PC-9 (cell line): ENCODE measurements at regions not wholly inside any gene's neighbourhood (a gene's known extent, or its start where the extent isn't known, plus 50 kb on each side); places are given as distances from the start of the nearest gene placed in this dataset.

ENCODE experiments used
- BruUV-seq: library from RNA; stranded (reverse); fragments of 400-500 nt; replicated peaks from 2 replicates; lab custom pipeline; 2021; lab: Mats Ljungman, UMichigan
- CTCF ChIA-PET: fragments of 300-600 bp; sonication (Branson Sonifier 250); formaldehyde crosslinking; loops from one replicate; lab custom pipeline; 2022; ENCODE audit warnings: antibody characterized with exemption; lab: Charles Lee
- POLR2A ChIA-PET: fragments of 300-600 bp; sonication (Branson Sonifier 250); formaldehyde crosslinking; loops from one replicate; lab custom pipeline; 2022; ENCODE audit warnings: antibody characterized with exemption; ENCODE audit not compliant: unreplicated experiment; lab: Charles Lee
- DNase-seq, 2 experiments: peaks; one replicate each; pipeline versions ENCODE4 v3.0.0 to v3.0.0-alpha.2; 2015 to 2022; ENCODE audit warnings: mixed read lengths in 1 of 2
- H2AFZ ChIP-seq: fragments of 200-600 bp; sonication (generic); 2 replicates; pipeline ENCODE4 v1.8.1; 2017; ENCODE audit warnings: antibody characterized with exemption
- H3F3A ChIP-seq: fragments of 200-600 bp; sonication (generic); 2 replicates; pipeline ENCODE4 v1.8.1; 2017; ENCODE audit warnings: antibody characterized with exemption, mild to moderate bottlenecking, low read depth; ENCODE audit not compliant: insufficient read depth
- H3K27ac ChIP-seq: fragments of 200-600 bp; sonication (generic); 2 replicates; pipeline ENCODE4 v1.6.1; 2016; ENCODE audit warnings: mixed run types
- H3K27me3 ChIP-seq: fragments of 200-600 bp; sonication (generic); 2 replicates; pipeline ENCODE4 v1.6.1; 2016; ENCODE audit warnings: low read depth, mixed run types; ENCODE audit not compliant: insufficient read depth
- H3K36me3 ChIP-seq: fragments of 200-600 bp; sonication (generic); 2 replicates; pipeline ENCODE4 v1.6.1; 2016; ENCODE audit warnings: low read depth, mixed run types
- H3K4me1 ChIP-seq: fragments of 200-600 bp; sonication (generic); replicated peaks from 2 replicates; pipeline ENCODE4 v1.6.1; 2016; ENCODE audit warnings: mixed run types; ENCODE audit not compliant: insufficient read depth
- H3K4me2 ChIP-seq: fragments of 200-600 bp; sonication (generic); 2 replicates; pipeline ENCODE4 v1.6.1; 2017; ENCODE audit warnings: mixed run types
- H3K4me3 ChIP-seq: fragments of 200-600 bp; sonication (generic); 2 replicates; pipeline ENCODE4 v1.6.1; 2016; ENCODE audit warnings: mixed run types
- H3K79me2 ChIP-seq: fragments of 200-600 bp; sonication (generic); 2 replicates; pipeline ENCODE4 v1.6.1; 2017; ENCODE audit warnings: low read depth, mixed run types
- H3K9me2 ChIP-seq: fragments of 200-600 bp; sonication (generic); 2 replicates; pipeline ENCODE4 v1.8.1; 2017; ENCODE audit warnings: mild to moderate bottlenecking; ENCODE audit not compliant: insufficient read depth
- H3K9me3 ChIP-seq: fragments of 200-600 bp; sonication (generic); 2 replicates; pipeline ENCODE4 v1.8.1; 2016; ENCODE audit warnings: low read depth; ENCODE audit not compliant: insufficient read depth
- H4K20me1 ChIP-seq: fragments of 200-600 bp; sonication (generic); 2 replicates; pipeline ENCODE4 v1.8.1; 2017; ENCODE audit not compliant: insufficient read depth
- CTCF ChIP-seq: fragments of 200-600 bp; sonication (generic); conservative IDR thresholded peaks from 2 replicates; pipeline ENCODE4 v1.6.1; 2017; ENCODE audit warnings: mixed run types, antibody characterized with exemption, mild to moderate bottlenecking, moderate library complexity
- EZH2 ChIP-seq: fragments of 200-600 bp; sonication (generic); IDR thresholded peaks from 2 replicates; pipeline ENCODE4 v1.8.0; 2017; ENCODE audit warnings: antibody characterized with exemption, low read depth
- intact Hi-C: fragments of 100-400 bp; cut with micrococcal nuclease; formaldehyde crosslinking; loops from one replicate; pipeline ENCODE4 v1.10.0; 2022; ENCODE audit not compliant: unreplicated experiment

GRCh38 chr7:41899823-41900433, 197.0 kb upstream of the INHBA start:
- CTCF ChIA-PET, result no interaction called here

GRCh38 chr7:41893656-41894055, 190.8 kb upstream of the INHBA start:
- H2AFZ ChIP-seq, result no peak overlapping the region
- H3K9me3 ChIP-seq, result no peaks in the 10 kb centered on the region
- H3K4me2 ChIP-seq, result no peak overlapping the region
- H3K27ac ChIP-seq, result no peak overlapping the region
- H4K20me1 ChIP-seq, result no peaks in the 10 kb centered on the region
- intact Hi-C loops, result no loop called here
- no peaks in the 10 kb centered on the region for H3F3A ChIP-seq
- DNase-seq, result no peak
- H3K4me1 ChIP-seq, result no peaks in the 10 kb centered on the region
- no TSS peak for BruUV-seq
- no peak overlapping the region for H3K4me3 ChIP-seq
- ChIA-PET POLR2A (no interaction called here), CTCF (no interaction called here)
- TF ChIP-seq CTCF, result no peak
- no peak for TF ChIP-seq EZH2
- H3K79me2 ChIP-seq, result no peaks in the 10 kb centered on the region
- H3K36me3 ChIP-seq, result no peaks in the 10 kb centered on the region
- no peaks in the 10 kb centered on the region for H3K27me3 ChIP-seq
- H3K9me2 ChIP-seq, result no peaks in the 10 kb centered on the region

More at GRCh38 chr7:41899823-41900433, 197.0 kb upstream of the INHBA start:
- POLR2A ChIA-PET, result no interaction called here
- Histone ChIP-seq H3K9me2 (no peaks in the 10 kb centered on the region), H3K79me2 (no peaks in the 10 kb centered on the region), H3K4me3 (no peak overlapping the region), H3K4me1 (no peaks in the 10 kb centered on the region), H2AFZ (no peak overlapping the region), H3K36me3 (no peaks in the 10 kb centered on the region), H4K20me1 (no peaks in the 10 kb centered on the region), H3F3A (no peaks in the 10 kb centered on the region), H3K27ac (no peak overlapping the region), H3K27me3 (no peaks in the 10 kb centered on the region), H3K4me2 (no peak overlapping the region), H3K9me3 (no peaks in the 10 kb centered on the region; the same call in 1 of the 2 replicates)
- TF ChIP-seq EZH2, result no peak
- no peak for TF ChIP-seq CTCF
- intact Hi-C loops, result no loop called here
- peak in 1 of 2 experiments; percentile 22 for DNase-seq
- BruUV-seq, result no TSS peak

- BruUV-seq, result no TSS peak
- CTCF ChIA-PET, result no interaction called here
- H3K4me3 ChIP-seq, result no peak overlapping the region
- no peaks in the 10 kb centered on the region for H3K9me2 ChIP-seq
- H3K36me3 ChIP-seq, result no peaks in the 10 kb centered on the region
- TF ChIP-seq CTCF (no peak; the same call in 1 of the 2 replicates), EZH2 (no peak)
- no peaks in the 10 kb centered on the region for H4K20me1 ChIP-seq
- DNase-seq, result peak in 1 of 2 experiments; percentile 26
- intact Hi-C loops, result no loop called here
- no peaks in the 10 kb centered on the region for H3K4me1 ChIP-seq
- H2AFZ ChIP-seq, result no peak overlapping the region
- no peak overlapping the region for H3K4me2 ChIP-seq
- POLR2A ChIA-PET, result no interaction called here
- no peaks in the 10 kb centered on the region for H3K27me3 ChIP-seq
- H3F3A ChIP-seq, result no peaks in the 10 kb centered on the region
- no peaks in the 10 kb centered on the region for H3K9me3 ChIP-seq
- H3K79me2 ChIP-seq, result no peaks in the 10 kb centered on the region
- H3K27ac ChIP-seq, result no peak overlapping the region
These were observed 189.6 kb upstream of the INHBA start for GRCh38 chr7:41892356-41893100.
